A673 (cell line): ENCODE measurements at regions not wholly inside any gene's neighbourhood (a gene's known extent, or its start where the extent isn't known, plus 50 kb on each side); places are given as distances from the start of the nearest gene placed in this dataset.

Experiments used
- EZH2 ChIP-seq: fragments of 200-600 bp; sonication (generic); IDR thresholded peaks from 2 replicates; pipeline ENCODE4 v1.6.1; 2017; ENCODE audit warnings: borderline replicate concordance, low read depth, mild to moderate bottlenecking, mixed read lengths, antibody characterized with exemption, low read length; ENCODE audit not compliant: poor library complexity, severe bottlenecking
- TF ChIP-seq, protein P1 (sequence below): fragments of 300-800, 200-600 bp; sonication (generic); conservative IDR thresholded peaks from 2 replicates; pipeline ENCODE4 v1.5.1; 2017; ENCODE audit warnings: low read depth, mild to moderate bottlenecking, antibody characterized with exemption, low read length, moderate library complexity, mixed read lengths

GRCh38 chr2:379778-380177 is 91.9 kb upstream of the ALKAL2 start:
- TF ChIP-seq, protein P1, sequence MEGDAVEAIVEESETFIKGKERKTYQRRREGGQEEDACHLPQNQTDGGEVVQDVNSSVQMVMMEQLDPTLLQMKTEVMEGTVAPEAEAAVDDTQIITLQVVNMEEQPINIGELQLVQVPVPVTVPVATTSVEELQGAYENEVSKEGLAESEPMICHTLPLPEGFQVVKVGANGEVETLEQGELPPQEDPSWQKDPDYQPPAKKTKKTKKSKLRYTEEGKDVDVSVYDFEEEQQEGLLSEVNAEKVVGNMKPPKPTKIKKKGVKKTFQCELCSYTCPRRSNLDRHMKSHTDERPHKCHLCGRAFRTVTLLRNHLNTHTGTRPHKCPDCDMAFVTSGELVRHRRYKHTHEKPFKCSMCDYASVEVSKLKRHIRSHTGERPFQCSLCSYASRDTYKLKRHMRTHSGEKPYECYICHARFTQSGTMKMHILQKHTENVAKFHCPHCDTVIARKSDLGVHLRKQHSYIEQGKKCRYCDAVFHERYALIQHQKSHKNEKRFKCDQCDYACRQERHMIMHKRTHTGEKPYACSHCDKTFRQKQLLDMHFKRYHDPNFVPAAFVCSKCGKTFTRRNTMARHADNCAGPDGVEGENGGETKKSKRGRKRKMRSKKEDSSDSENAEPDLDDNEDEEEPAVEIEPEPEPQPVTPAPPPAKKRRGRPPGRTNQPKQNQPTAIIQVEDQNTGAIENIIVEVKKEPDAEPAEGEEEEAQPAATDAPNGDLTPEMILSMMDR: no peak
- no peak for TF ChIP-seq EZH2
